ENCODE measurements at regions not wholly inside any gene's neighbourhood (a gene's known extent, or its start where the extent isn't known, plus 50 kb on each side); places are given as distances from the start of the nearest gene placed in this dataset.

GRCh38 chr9:87107072-87107471 is 159.8 kb upstream of the GAS1 start:
- no peak for ATAC-seq
- CTCF ChIA-PET: interaction anchor here (0.6 kb wide), 1 partner anchor 300 kb away, joined by 3 read pairs; no protein-coding TSS in a partner anchor
- intact Hi-C loops (cut with DNase I, micrococcal nuclease): loop anchor here (5.0 to 10.0 kb wide), 3 partner anchors 62 to 220 kb away; no protein-coding TSS in a partner anchor

GRCh38 chr9:87108661-87109060 is 161.4 kb upstream of the GAS1 start:
- no peak for DNase-seq
- Mint-ChIP-seq H3K27me3 (peaks cover 19% of the 10 kb centered on the region), H3K27ac (no peak overlapping the region), H3K4me3 (no peak overlapping the region), H3K36me3 (ENCODE audit: low read depth) (no peaks in the 10 kb centered on the region), H3K4me1 (no peaks in the 10 kb centered on the region), H3K9me3 (ENCODE audit: low read depth) (peaks cover 5% of the 10 kb centered on the region)
- intact Hi-C loops (cut with DNase I, micrococcal nuclease): loop anchor here (5.0 to 10.0 kb wide), 3 partner anchors 64 to 219 kb away; no protein-coding TSS in a partner anchor
- POLR2A ChIA-PET: no interaction called here
- ATAC-seq: no peak
- CTCF ChIA-PET: no interaction called here

More at GRCh38 chr9:87107072-87107471, 159.8 kb upstream of the GAS1 start:
- H3K9me3 Mint-ChIP-seq (ENCODE audit: low read depth): peaks cover 5% of the 10 kb centered on the region
- H3K27ac Mint-ChIP-seq: no peak overlapping the region
- POLR2A ChIA-PET: no interaction called here
- no peak overlapping the region for H3K4me3 Mint-ChIP-seq
- DNase-seq: no peak
- no peaks in the 10 kb centered on the region for H3K36me3 Mint-ChIP-seq (ENCODE audit: low read depth)
- H3K4me1 Mint-ChIP-seq: no peaks in the 10 kb centered on the region
- H3K27me3 Mint-ChIP-seq: peaks cover 24% of the 10 kb centered on the region

GRCh38 chr9:87109231-87109631 is 161.9 kb upstream of the GAS1 start:
- no peak overlapping the region for H3K27ac Mint-ChIP-seq
- no peak overlapping the region for H3K4me3 Mint-ChIP-seq
- ChIA-PET POLR2A (no interaction called here), CTCF (no interaction called here)
- peaks cover 5% of the 10 kb centered on the region for H3K9me3 Mint-ChIP-seq (ENCODE audit: low read depth)
- no peaks in the 10 kb centered on the region for H3K36me3 Mint-ChIP-seq (ENCODE audit: low read depth)
- H3K27me3 Mint-ChIP-seq: peaks cover 21% of the 10 kb centered on the region
- intact Hi-C loops (cut with DNase I, micrococcal nuclease): loop anchor here (5.0 to 10.0 kb wide), 3 partner anchors 64 to 218 kb away; no protein-coding TSS in a partner anchor
- ATAC-seq: no peak
- H3K4me1 Mint-ChIP-seq: no peaks in the 10 kb centered on the region
- DNase-seq: no peak

GRCh38 chr9:87109851-87110250 is 162.5 kb upstream of the GAS1 start:
- Mint-ChIP-seq H3K36me3 (ENCODE audit: low read depth) (no peaks in the 10 kb centered on the region), H3K27me3 (peaks cover 25% of the 10 kb centered on the region), H3K4me3 (no peak overlapping the region), H3K4me1 (no peaks in the 10 kb centered on the region), H3K9me3 (ENCODE audit: low read depth) (peaks cover 5% of the 10 kb centered on the region), H3K27ac (no peak overlapping the region)
- ChIA-PET POLR2A (no interaction called here), CTCF (no interaction called here)
- intact Hi-C loops (cut with DNase I, micrococcal nuclease): loop anchor here (5.0 to 10.0 kb wide), 3 partner anchors 65 to 217 kb away; no protein-coding TSS in a partner anchor
- DNase-seq (no peak), ATAC-seq (no peak)

GRCh38 chr9:87111010-87111409 is 163.7 kb upstream of the GAS1 start:
- Mint-ChIP-seq H3K4me1 (no peaks in the 10 kb centered on the region), H3K36me3 (ENCODE audit: low read depth) (no peaks in the 10 kb centered on the region), H3K4me3 (no peak overlapping the region), H3K9me3 (ENCODE audit: low read depth) (peaks cover 5% of the 10 kb centered on the region), H3K27ac (no peak overlapping the region), H3K27me3 (peaks cover 19% of the 10 kb centered on the region)
- DNase-seq (no peak), ATAC-seq (no peak)
- ChIA-PET POLR2A (no interaction called here), CTCF (no interaction called here)
- intact Hi-C loops (cut with DNase I, micrococcal nuclease): no loop called here

- peaks cover 5% of the 10 kb centered on the region for H3K9me3 Mint-ChIP-seq (ENCODE audit: low read depth)
- H3K27me3 Mint-ChIP-seq: peaks cover 17% of the 10 kb centered on the region
- CTCF ChIA-PET: no interaction called here
- POLR2A ChIA-PET: no interaction called here
- no peak overlapping the region for H3K4me3 Mint-ChIP-seq
- no peaks in the 10 kb centered on the region for H3K36me3 Mint-ChIP-seq (ENCODE audit: low read depth)
- H3K27ac Mint-ChIP-seq: no peak overlapping the region
- ATAC-seq: no peak
- DNase-seq: no peak
- intact Hi-C loops (cut with DNase I, micrococcal nuclease): no loop called here
- no peaks in the 10 kb centered on the region for H3K4me1 Mint-ChIP-seq
Observed at GRCh38 chr9:87112656-87113055, 165.3 kb upstream of the GAS1 start.

- intact Hi-C loops (cut with DNase I, micrococcal nuclease): no loop called here
- H3K36me3 Mint-ChIP-seq (ENCODE audit: low read depth): no peaks in the 10 kb centered on the region
- no peak for ATAC-seq
- no peaks in the 10 kb centered on the region for H3K4me1 Mint-ChIP-seq
- CTCF ChIA-PET: no interaction called here
- no peak overlapping the region for H3K4me3 Mint-ChIP-seq
- H3K27me3 Mint-ChIP-seq: peaks cover 17% of the 10 kb centered on the region
- peaks cover 5% of the 10 kb centered on the region for H3K9me3 Mint-ChIP-seq (ENCODE audit: low read depth)
- DNase-seq: no peak
- POLR2A ChIA-PET: no interaction called here
- no peak overlapping the region for H3K27ac Mint-ChIP-seq
Observed at GRCh38 chr9:87113874-87114273, 166.6 kb upstream of the GAS1 start.

- intact Hi-C loops (cut with DNase I, micrococcal nuclease): no loop called here
- H3K4me1 Mint-ChIP-seq: peaks cover 2% of the 10 kb centered on the region
- no peak overlapping the region for H3K4me3 Mint-ChIP-seq
- CTCF ChIA-PET: no interaction called here
- POLR2A ChIA-PET: no interaction called here
- no peak for ATAC-seq
- H3K27me3 Mint-ChIP-seq: peaks cover 21% of the 10 kb centered on the region
- H3K36me3 Mint-ChIP-seq (ENCODE audit: low read depth): no peaks in the 10 kb centered on the region
- H3K9me3 Mint-ChIP-seq (ENCODE audit: low read depth): peaks cover 5% of the 10 kb centered on the region
- no peak for DNase-seq
- H3K27ac Mint-ChIP-seq: no peak overlapping the region
Observed at GRCh38 chr9:87115785-87116184, 168.5 kb upstream of the GAS1 start.

GRCh38 chr9:87116492-87116891 is 169.2 kb upstream of the GAS1 start:
- Mint-ChIP-seq H3K4me1 (peaks cover 2% of the 10 kb centered on the region), H3K36me3 (ENCODE audit: low read depth) (no peaks in the 10 kb centered on the region), H3K27me3 (peaks cover 21% of the 10 kb centered on the region), H3K9me3 (ENCODE audit: low read depth) (peaks cover 2% of the 10 kb centered on the region), H3K4me3 (no peak overlapping the region), H3K27ac (no peak overlapping the region)
- ChIA-PET CTCF (no interaction called here), POLR2A (no interaction called here)
- intact Hi-C loops (cut with DNase I, micrococcal nuclease): no loop called here
- no peak for ATAC-seq
- DNase-seq: no peak

GRCh38 chr9:87118594-87118993 is 171.3 kb upstream of the GAS1 start:
- no peak overlapping the region for H3K27ac Mint-ChIP-seq
- DNase-seq (no peak), ATAC-seq (no peak)
- intact Hi-C loops (cut with DNase I, micrococcal nuclease): no loop called here
- H3K36me3 Mint-ChIP-seq (ENCODE audit: low read depth): no peaks in the 10 kb centered on the region
- POLR2A ChIA-PET: no interaction called here
- no peaks in the 10 kb centered on the region for H3K9me3 Mint-ChIP-seq (ENCODE audit: low read depth)
- CTCF ChIA-PET: no interaction called here
- H3K4me3 Mint-ChIP-seq: no peak overlapping the region
- H3K4me1 Mint-ChIP-seq: peaks cover 13% of the 10 kb centered on the region
- H3K27me3 Mint-ChIP-seq: peaks cover 19% of the 10 kb centered on the region

GRCh38 chr9:87119328-87119881 is 172.1 kb upstream of the GAS1 start:
- ChIA-PET POLR2A (no interaction called here), CTCF (no interaction called here)
- DNase-seq (no peak), ATAC-seq (no peak)
- H3K27me3 Mint-ChIP-seq: peaks cover 16% of the 10 kb centered on the region
- H3K27ac Mint-ChIP-seq: no peak overlapping the region
- H3K4me3 Mint-ChIP-seq: no peak overlapping the region
- peaks cover 13% of the 10 kb centered on the region for H3K4me1 Mint-ChIP-seq
- intact Hi-C loops (cut with DNase I, micrococcal nuclease): no loop called here
- H3K9me3 Mint-ChIP-seq (ENCODE audit: low read depth): no peaks in the 10 kb centered on the region
- H3K36me3 Mint-ChIP-seq (ENCODE audit: low read depth): no peaks in the 10 kb centered on the region

GRCh38 chr9:87120610-87121009 is 173.3 kb upstream of the GAS1 start:
- H3K4me3 Mint-ChIP-seq: no peak overlapping the region
- DNase-seq: no peak
- no peak overlapping the region for H3K27ac Mint-ChIP-seq
- ChIA-PET CTCF (no interaction called here), POLR2A (no interaction called here)
- peaks cover 15% of the 10 kb centered on the region for H3K4me1 Mint-ChIP-seq
- H3K27me3 Mint-ChIP-seq: peaks cover 18% of the 10 kb centered on the region
- no peaks in the 10 kb centered on the region for H3K9me3 Mint-ChIP-seq (ENCODE audit: low read depth)
- intact Hi-C loops (cut with DNase I, micrococcal nuclease): loop anchor here in 1 of 2 experiments (5.0 kb wide), 1 partner anchor 173 kb away; the partner anchor contains the start of gene GAS1
- no peaks in the 10 kb centered on the region for H3K36me3 Mint-ChIP-seq (ENCODE audit: low read depth)
- no peak for ATAC-seq

All from activated CD4-positive, alpha-beta T cell treated with anti-CD3 and anti-CD28 coated beads for 36 hours (primary cell).